ENCODE measurements at regions not wholly inside any gene's neighbourhood (a gene's known extent, or its start where the extent isn't known, plus 50 kb on each side); places are given as distances from the start of the nearest gene placed in this dataset.

DNA sequence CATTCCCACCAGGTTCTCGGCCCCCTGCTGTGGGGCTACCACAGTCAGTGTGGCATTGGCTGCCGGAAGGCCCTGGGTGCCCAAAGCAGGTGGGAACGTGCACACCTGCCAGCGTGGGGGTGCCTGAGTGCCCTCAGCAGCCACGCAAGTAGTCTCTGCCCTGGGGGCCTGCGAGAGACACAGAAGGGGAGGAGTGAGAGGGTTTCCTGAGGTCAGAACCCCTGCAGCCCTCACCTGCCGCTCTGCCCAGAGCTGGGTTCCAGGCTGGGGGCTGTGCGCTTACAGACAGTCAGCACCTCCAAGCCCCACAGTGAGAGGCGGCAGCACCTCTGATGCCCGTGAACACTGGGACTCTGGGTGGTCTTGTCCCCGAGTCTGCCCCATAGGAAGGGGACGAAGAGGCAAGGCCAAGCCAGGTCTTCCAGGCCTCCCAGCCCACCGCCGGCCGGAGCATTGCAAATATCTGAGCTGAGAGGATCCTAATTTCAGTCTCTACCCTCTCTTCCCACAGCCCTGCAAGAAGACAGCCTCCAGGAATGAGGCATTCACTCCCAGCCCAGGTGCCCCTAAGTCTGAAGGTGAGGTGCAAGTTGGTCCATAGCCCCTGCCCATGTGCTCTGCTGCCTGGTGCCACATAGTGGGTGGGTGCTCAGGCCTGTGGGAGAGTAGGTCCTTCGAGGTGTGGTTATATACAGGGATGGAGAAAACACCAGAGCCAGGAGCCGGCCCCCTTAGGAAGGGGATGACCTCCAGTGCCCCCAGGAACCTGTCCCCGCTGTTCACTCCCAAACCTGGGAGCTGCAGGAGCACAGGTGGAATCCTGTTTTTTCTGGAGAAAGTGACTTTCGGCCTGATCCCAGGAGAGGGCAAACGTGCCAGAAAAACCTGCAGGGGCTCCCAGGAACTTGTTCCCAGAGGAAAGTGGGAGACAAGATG is 291.1 kb upstream of the RTL1 start:
- TF ChIP-seq CTCF (IDR thresholded peaks at IDR 0.05; ENCODE audit: insufficient read depth, low read length, poor library complexity, severe bottlenecking) (no peak), EZH2phosphoT487 (conservative IDR thresholded peaks at IDR 0.05; ENCODE audit: low read length) (no peak)
